ENCODE measurements at regions not wholly inside any gene's neighbourhood (a gene's known extent, or its start where the extent isn't known, plus 50 kb on each side); places are given as distances from the start of the nearest gene placed in this dataset.

DNA sequence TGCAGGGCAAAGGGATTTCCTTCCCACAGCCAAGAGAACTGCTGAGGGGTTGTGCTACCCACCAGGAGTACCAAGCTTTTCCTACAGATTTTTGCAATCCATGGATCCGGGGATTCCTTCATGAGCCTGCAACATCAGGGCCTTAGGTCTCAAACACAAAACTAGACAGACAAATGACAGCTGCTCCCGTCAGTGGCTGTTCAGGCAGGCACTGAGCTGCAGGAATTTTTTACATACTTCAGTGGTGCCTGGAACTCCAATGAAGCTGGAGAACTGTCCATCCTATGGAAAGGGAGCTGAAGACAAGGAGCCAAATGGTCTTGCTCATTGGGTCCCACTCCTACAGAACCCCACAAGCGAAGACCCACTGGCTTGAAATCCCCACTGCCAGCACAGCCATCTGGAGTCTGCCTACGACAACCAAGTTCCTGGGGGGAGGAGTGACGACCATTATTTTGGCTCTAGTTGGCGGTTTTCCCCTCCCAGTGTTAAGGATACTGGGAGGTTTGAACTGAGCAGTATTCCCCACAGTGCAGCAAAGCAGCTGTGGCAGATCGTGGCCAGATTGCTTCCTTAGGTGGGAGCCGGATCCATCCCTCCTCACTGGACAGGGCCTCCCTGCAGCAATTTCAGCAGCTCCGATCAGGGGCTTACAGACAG lies 157.7 kb upstream of the TMEM45B start:
- Histone ChIP-seq H3K4me3 (no peak overlapping the region), H3K36me3 (no peaks in the 10 kb centered on the region), H3K9me3 (peaks cover 25% of the 10 kb centered on the region), H3K27me3 (ENCODE audit: low read depth) (no peaks in the 10 kb centered on the region), H3K27ac (no peak overlapping the region), H3K4me1 (no peaks in the 10 kb centered on the region)
- TF ChIP-seq CTCF (IDR thresholded peaks at IDR 0.05) = no peak
- no peak for ATAC-seq
- no peak for DNase-seq
- intact Hi-C loops (cut with DNase I) = no loop called here

GRCh38 chr11:129658526-129658867 lies 157.2 kb upstream of the TMEM45B start:
- Histone ChIP-seq H3K4me3 (no peak overlapping the region), H3K9me3 (peaks cover 25% of the 10 kb centered on the region), H3K27ac (no peak overlapping the region), H3K36me3 (no peaks in the 10 kb centered on the region), H3K27me3 (ENCODE audit: low read depth) (no peaks in the 10 kb centered on the region), H3K4me1 (no peaks in the 10 kb centered on the region)
- no peak for ATAC-seq
- no peak for TF ChIP-seq CTCF (IDR thresholded peaks at IDR 0.05)
- no peak for DNase-seq
- intact Hi-C loops (cut with DNase I) = no loop called here

GRCh38 chr11:129680907-129681306 lies 134.7 kb upstream of the TMEM45B start:
- DNase-seq = no peak

GRCh38 chr11:129681344-129682114 lies 134.1 kb upstream of the TMEM45B start:
- no peaks in the 10 kb centered on the region for H3K9me3 ChIP-seq
- H3K4me1 ChIP-seq = no peaks in the 10 kb centered on the region
- H3K4me3 ChIP-seq = no peak overlapping the region
- H3K27me3 ChIP-seq (ENCODE audit: low read depth) = no peaks in the 10 kb centered on the region
- TF ChIP-seq CTCF (IDR thresholded peaks at IDR 0.05) = no peak
- intact Hi-C loops (cut with DNase I) = no loop called here
- no peak overlapping the region for H3K27ac ChIP-seq
- no peak for DNase-seq
- ATAC-seq = no peak
- H3K36me3 ChIP-seq = no peaks in the 10 kb centered on the region

More at GRCh38 chr11:129680907-129681306, 134.7 kb upstream of the TMEM45B start:
- Histone ChIP-seq H3K36me3 (no peaks in the 10 kb centered on the region), H3K27ac (no peak overlapping the region), H3K27me3 (ENCODE audit: low read depth) (no peaks in the 10 kb centered on the region), H3K9me3 (no peaks in the 10 kb centered on the region), H3K4me3 (no peak overlapping the region), H3K4me1 (no peaks in the 10 kb centered on the region)
- TF ChIP-seq CTCF (IDR thresholded peaks at IDR 0.05) = no peak
- ATAC-seq = no peak
- intact Hi-C loops (cut with DNase I) = no loop called here

GRCh38 chr11:129686269-129686668 lies 129.4 kb upstream of the TMEM45B start:
- no peaks in the 10 kb centered on the region for H3K9me3 ChIP-seq
- H3K4me1 ChIP-seq = no peaks in the 10 kb centered on the region
- no peak overlapping the region for H3K4me3 ChIP-seq
- intact Hi-C loops (cut with DNase I) = no loop called here
- DNase-seq (no peak), ATAC-seq (no peak)
- no peak for TF ChIP-seq CTCF (IDR thresholded peaks at IDR 0.05)
- H3K36me3 ChIP-seq = no peaks in the 10 kb centered on the region
- no peaks in the 10 kb centered on the region for H3K27me3 ChIP-seq (ENCODE audit: low read depth)
- H3K27ac ChIP-seq = no peak overlapping the region
